ENCODE measurements at regions not wholly inside any gene's neighbourhood (a gene's known extent, or its start where the extent isn't known, plus 50 kb on each side); places are given as distances from the start of the nearest gene placed in this dataset.
A peak's percentile ranks its signal among the peaks of the same experiment; 100 is the strongest.

GRCh38 chr18:78685250-78685979 lies 294.2 kb upstream of the SALL3 start:
- DNase-seq, result no peak
- intact Hi-C loops (cut with DNase I), result no loop called here

- intact Hi-C loops (cut with DNase I), result no loop called here
- DNase-seq, result peak in 2 of 10 donors; percentile 54 to 79
These were observed 293.6 kb upstream of the SALL3 start for GRCh38 chr18:78685980-78686530.

GRCh38 chr18:78686976-78687685 lies 292.5 kb upstream of the SALL3 start:
- no peak for DNase-seq
- intact Hi-C loops (cut with DNase I), result no loop called here

GRCh38 chr18:78687736-78688135 lies 291.9 kb upstream of the SALL3 start:
- intact Hi-C loops (cut with DNase I), result no loop called here
- no peak for DNase-seq

GRCh38 chr18:78688249-78688648 lies 291.4 kb upstream of the SALL3 start:
- intact Hi-C loops (cut with DNase I), result no loop called here
- DNase-seq, result no peak

- intact Hi-C loops (cut with DNase I), result no loop called here
- peak in 1 of 10 donors; percentile 86 for DNase-seq
These were observed 290.7 kb upstream of the SALL3 start for GRCh38 chr18:78688916-78689315.

- intact Hi-C loops (cut with DNase I), result no loop called here
- DNase-seq, result no peak
These were observed 290.0 kb upstream of the SALL3 start for GRCh38 chr18:78689606-78690005.

- intact Hi-C loops (cut with DNase I), result no loop called here
- DNase-seq, result no peak
These were observed 287.5 kb upstream of the SALL3 start for GRCh38 chr18:78692105-78692504.

GRCh38 chr18:78693429-78693828 lies 286.2 kb upstream of the SALL3 start:
- intact Hi-C loops (cut with DNase I), result no loop called here
- no peak for DNase-seq

GRCh38 chr18:78696698-78697435 lies 282.8 kb upstream of the SALL3 start:
- intact Hi-C loops (cut with DNase I), result no loop called here
- DNase-seq, result no peak

GRCh38 chr18:78697446-78697845 lies 282.2 kb upstream of the SALL3 start:
- intact Hi-C loops (cut with DNase I), result no loop called here
- no peak for DNase-seq

GRCh38 chr18:78698914-78699313 lies 280.7 kb upstream of the SALL3 start:
- no peak for DNase-seq
- intact Hi-C loops (cut with DNase I), result no loop called here

GRCh38 chr18:78699499-78699898 lies 280.1 kb upstream of the SALL3 start:
- peak in 1 of 10 donors; percentile 81 for DNase-seq
- intact Hi-C loops (cut with DNase I), result no loop called here

GRCh38 chr18:78701771-78702396 lies 277.7 kb upstream of the SALL3 start:
- DNase-seq, result no peak
- intact Hi-C loops (cut with DNase I), result no loop called here

- intact Hi-C loops (cut with DNase I), result no loop called here
- peak in 1 of 10 donors; percentile 74 for DNase-seq
These were observed 276.3 kb upstream of the SALL3 start for GRCh38 chr18:78703291-78703690.

GRCh38 chr18:78704971-78705461 lies 274.6 kb upstream of the SALL3 start:
- intact Hi-C loops (cut with DNase I), result no loop called here
- peak in 1 of 10 donors; percentile 65 for DNase-seq

- DNase-seq, result peak in 1 of 10 donors; percentile 58
- intact Hi-C loops (cut with DNase I), result no loop called here
These were observed 270.3 kb upstream of the SALL3 start for GRCh38 chr18:78709261-78709809.

- peak in 1 of 10 donors; percentile 31 for DNase-seq
- intact Hi-C loops (cut with DNase I), result no loop called here
These were observed 268.3 kb upstream of the SALL3 start for GRCh38 chr18:78711316-78711715.

GRCh38 chr18:78711971-78712370 lies 267.6 kb upstream of the SALL3 start:
- peak in 1 of 10 donors; percentile 66 for DNase-seq
- intact Hi-C loops (cut with DNase I), result no loop called here

GRCh38 chr18:78713069-78713468 lies 266.5 kb upstream of the SALL3 start:
- DNase-seq, result peak in 1 of 10 donors; percentile 22
- intact Hi-C loops (cut with DNase I), result no loop called here

All from posterior cingulate gyrus (tissue), 11 donors.